ENCODE measurements at regions not wholly inside any gene's neighbourhood (a gene's known extent, or its start where the extent isn't known, plus 50 kb on each side); places are given as distances from the start of the nearest gene placed in this dataset.

DNA sequence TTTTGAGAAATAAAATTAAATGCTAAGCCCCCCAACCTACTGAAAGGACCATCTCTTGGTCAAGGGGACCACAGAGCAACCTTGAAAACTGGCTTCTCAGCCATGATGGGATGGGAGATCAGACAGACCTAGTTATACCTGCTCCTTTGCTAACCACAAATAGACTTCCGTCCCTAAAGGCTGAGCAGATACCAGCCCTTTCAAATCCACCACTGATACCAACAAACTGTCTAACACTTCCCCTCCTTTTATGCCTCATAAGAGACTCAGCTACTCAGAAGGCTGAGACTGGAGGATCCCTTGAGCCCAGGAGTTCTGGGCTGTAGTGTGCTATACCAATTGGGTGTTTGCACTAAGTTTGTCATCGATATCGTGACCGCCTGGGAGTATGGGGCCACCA lies 407.3 kb downstream of the SIPA1L2 start:
- no peak for FAIRE-seq
- dilution Hi-C loops (cut with MboI; ENCODE audit: extremely low pct_ligation_motif_present, low sequenced_read_pairs) (no loop called here), intact Hi-C loops (cut with micrococcal nuclease) (no loop called here)
- H2AFZ ChIP-seq (ENCODE audit: low read depth, low read length): no peak overlapping the region
- no peaks in the 10 kb centered on the region for H3K9me3 ChIP-seq (replicated peaks; ENCODE audit: control insufficient read depth, insufficient read depth, low read length)
- no peak overlapping the region for H3K27ac ChIP-seq (ENCODE audit: insufficient read depth, low read depth, low read length)
- CTCF ChIA-PET: no interaction called here
- H4K20me1 ChIP-seq (replicated peaks; ENCODE audit: control insufficient read depth, extremely low read depth, insufficient read depth, low read length): no peaks in the 10 kb centered on the region
- no peaks in the 10 kb centered on the region for H3K36me3 ChIP-seq (ENCODE audit: control insufficient read depth in 2 of 2, extremely low read depth in 1 of 2, insufficient read depth in 2 of 2, low read length in 2 of 2)
- H3K9ac ChIP-seq (replicated peaks; ENCODE audit: extremely low read depth, insufficient read depth, low read length): no peak overlapping the region
- no TSS peak for BruUV-seq (replicated peaks)
- H3K4me2 ChIP-seq (ENCODE audit: insufficient read depth, low read length): no peak overlapping the region
- POLR2A ChIA-PET: no interaction called here
- no peaks in the 10 kb centered on the region for H3K79me2 ChIP-seq (ENCODE audit: control insufficient read depth, insufficient read depth, low read length)
- H3K27me3 ChIP-seq (ENCODE audit: control insufficient read depth in 2 of 2, insufficient read depth in 2 of 2, low read length in 2 of 2): peaks cover 0 to 2% of the 10 kb centered on the region in 2 experiments
- no peak for DNase-seq (ENCODE audit: low read depth, low spot score)
- no peaks in the 10 kb centered on the region for H3K4me1 ChIP-seq (ENCODE audit: control insufficient read depth, extremely low read depth, insufficient read depth, low read length)
- H3K4me3 ChIP-seq (replicated peaks in 1 of 3; ENCODE audit: insufficient read depth in 1 of 3, low read depth in 1 of 3, low read length in 3 of 3): no peak overlapping the region
- TF ChIP-seq, protein P1, sequence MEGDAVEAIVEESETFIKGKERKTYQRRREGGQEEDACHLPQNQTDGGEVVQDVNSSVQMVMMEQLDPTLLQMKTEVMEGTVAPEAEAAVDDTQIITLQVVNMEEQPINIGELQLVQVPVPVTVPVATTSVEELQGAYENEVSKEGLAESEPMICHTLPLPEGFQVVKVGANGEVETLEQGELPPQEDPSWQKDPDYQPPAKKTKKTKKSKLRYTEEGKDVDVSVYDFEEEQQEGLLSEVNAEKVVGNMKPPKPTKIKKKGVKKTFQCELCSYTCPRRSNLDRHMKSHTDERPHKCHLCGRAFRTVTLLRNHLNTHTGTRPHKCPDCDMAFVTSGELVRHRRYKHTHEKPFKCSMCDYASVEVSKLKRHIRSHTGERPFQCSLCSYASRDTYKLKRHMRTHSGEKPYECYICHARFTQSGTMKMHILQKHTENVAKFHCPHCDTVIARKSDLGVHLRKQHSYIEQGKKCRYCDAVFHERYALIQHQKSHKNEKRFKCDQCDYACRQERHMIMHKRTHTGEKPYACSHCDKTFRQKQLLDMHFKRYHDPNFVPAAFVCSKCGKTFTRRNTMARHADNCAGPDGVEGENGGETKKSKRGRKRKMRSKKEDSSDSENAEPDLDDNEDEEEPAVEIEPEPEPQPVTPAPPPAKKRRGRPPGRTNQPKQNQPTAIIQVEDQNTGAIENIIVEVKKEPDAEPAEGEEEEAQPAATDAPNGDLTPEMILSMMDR (IDR thresholded peaks at IDR 0.05; ENCODE audit: extremely low read depth in 1 of 2, insufficient read depth in 1 of 2, low read depth in 1 of 2, low read length in 2 of 2): no peak
- TF ChIP-seq MYC (IDR thresholded peaks at IDR 0.05; ENCODE audit: low read depth, low read length) (no peak), FOS (IDR thresholded peaks at IDR 0.05; ENCODE audit: borderline replicate concordance, insufficient read depth, low read length) (no peak), GATA2 (IDR thresholded peaks at IDR 0.05; ENCODE audit: insufficient read depth, insufficient read length, low read depth, low read length) (no peak), JUN (IDR thresholded peaks at IDR 0.05; ENCODE audit: borderline replicate concordance, insufficient read depth, insufficient read length, low read depth) (no peak), POLR2A (IDR thresholded peaks at IDR 0.05; ENCODE audit: low read depth, low read length) (no peak), MAX (IDR thresholded peaks at IDR 0.05; ENCODE audit: insufficient read depth, insufficient read length) (no peak), EZH2 (IDR thresholded peaks at IDR 0.05; ENCODE audit: borderline replicate concordance, low read depth, low read length, severe bottlenecking) (no peak), POLR2AphosphoS5 (IDR thresholded peaks at IDR 0.05; ENCODE audit: insufficient read depth, low read depth, low read length) (no peak)
- H3K9me1 ChIP-seq (replicated peaks; ENCODE audit: control insufficient read depth, extremely low read depth, insufficient read depth, low read length): no peaks in the 10 kb centered on the region

Measured in endothelial cell of umbilical vein (primary cell).